Mammary epithelial cell (primary cell): ENCODE measurements at regions not wholly inside any gene's neighbourhood (a gene's known extent, or its start where the extent isn't known, plus 50 kb on each side); places are given as distances from the start of the nearest gene placed in this dataset.

Experiments used
- CTCF ChIP-seq, 2 donors: IDR thresholded peaks in 1 of 2; conservative IDR thresholded peaks in 1 of 2; 2 replicates each; pipeline ENCODE4 v1.5.1; 2011 to 2012; ENCODE audit warnings: inconsistent platforms in 2 of 2, low read length in 2 of 2, mild to moderate bottlenecking in 2 of 2, control low read depth in 1 of 2, low read depth in 1 of 2; ENCODE audit not compliant: insufficient read depth in 1 of 2; ENCODE audit errors: extremely low read depth in 1 of 2
- EZH2 ChIP-seq: IDR thresholded peaks from 2 replicates; pipeline ENCODE4 v1.6.1; 2012; ENCODE audit warnings: low read length, inconsistent platforms, borderline replicate concordance

- TF ChIP-seq CTCF (conservative IDR thresholded peaks at IDR 0.05 in 1 of 2, IDR thresholded peaks at IDR 0.05 in 1 of 2; ENCODE audit: extremely low read depth in 1 of 2, insufficient read depth in 1 of 2, low read depth in 1 of 2, low read length in 2 of 2) (no peak), EZH2 (no peak)
Observed at GRCh38 chr17:33895491-33895890, 359.6 kb upstream of the CCL2 start.
